ENCODE measurements at regions not wholly inside any gene's neighbourhood (a gene's known extent, or its start where the extent isn't known, plus 50 kb on each side); places are given as distances from the start of the nearest gene placed in this dataset.
A peak's percentile ranks its signal among the peaks of the same experiment; 100 is the strongest.

GRCh38 chr7:46637793-46638735 is 717.0 kb upstream of the IGFBP3 start:
- Histone ChIP-seq H3K4me3 (ENCODE audit: extremely low read depth in 1 of 4, insufficient read depth in 2 of 4, low read depth in 3 of 4, low read length in 4 of 4) (no peak overlapping the region), H3K14ac (ENCODE audit: insufficient read length) (no peak overlapping the region), H3K23ac (ENCODE audit: insufficient read length) (no peak overlapping the region), H3K56ac (replicated peaks; ENCODE audit: insufficient read length, low read depth, low read length) (no peak overlapping the region), H3K18ac (ENCODE audit: extremely low read depth, low read length) (no peak overlapping the region), H3K79me1 (ENCODE audit: low read depth, low read length) (no peaks in the 10 kb centered on the region), H2AFZ (ENCODE audit: low read length) (no peak overlapping the region), H4K20me1 (replicated peaks in 1 of 2; ENCODE audit: control insufficient read depth in 1 of 2, insufficient read depth in 2 of 2, low read length in 2 of 2) (no peaks in the 10 kb centered on the region), H3K9me3 (ENCODE audit: insufficient read depth in 2 of 2, low read depth in 1 of 2, low read length in 1 of 2) (no peaks in the 10 kb centered on the region), H3K36me3 (ENCODE audit: control insufficient read depth in 2 of 4, insufficient read depth in 4 of 4, low read length in 3 of 4) (no peaks in the 10 kb centered on the region), H3K9ac (replicated peaks in 1 of 4; ENCODE audit: extremely low read depth in 1 of 4, low read depth in 3 of 4, low read length in 3 of 4) (no peak overlapping the region), H3K79me2 (ENCODE audit: control insufficient read depth in 1 of 2, insufficient read depth in 2 of 2, low read length in 2 of 2) (no peaks in the 10 kb centered on the region), H4K91ac (replicated peaks; ENCODE audit: insufficient read length, low read length) (peak overlapping the region; percentile 13), H2AK5ac (ENCODE audit: low read depth, low read length) (no peak overlapping the region), H2BK5ac (ENCODE audit: low read depth, low read length) (no peak overlapping the region), H2BK120ac (replicated peaks; ENCODE audit: low read depth, low read length) (no peak overlapping the region), H3K23me2 (ENCODE audit: low read depth, low read length) (no peaks in the 10 kb centered on the region), H3K27me3 (replicated peaks in 1 of 4; ENCODE audit: control insufficient read depth in 3 of 4, extremely low read depth in 1 of 4, insufficient read depth in 3 of 4, low read length in 3 of 4) (no peaks in the 10 kb centered on the region), H3K4ac (replicated peaks; ENCODE audit: insufficient read length, low read depth, low read length) (no peak overlapping the region), H4K5ac (ENCODE audit: insufficient read length, low read depth, low read length) (no peak overlapping the region), H4K8ac (ENCODE audit: extremely low read depth, insufficient read depth, low read length) (no peak overlapping the region), H2BK20ac (ENCODE audit: low read length) (no peak overlapping the region), H2BK12ac (ENCODE audit: low read depth, low read length) (no peak overlapping the region), H3K4me2 (ENCODE audit: insufficient read depth in 1 of 2, low read depth in 2 of 2, low read length in 2 of 2) (no peak overlapping the region), H3K4me1 (replicated peaks in 1 of 4; ENCODE audit: control insufficient read depth in 3 of 4, insufficient read depth in 4 of 4, low read length in 3 of 4) (0 out of 7 replicates have a peak, but pooled peaks cover 0 to 2% (median 0%) of the 10 kb centered on the region in 4 experiments), H2BK15ac (ENCODE audit: low read length) (no peak overlapping the region), H3K27ac (ENCODE audit: low read depth, low read length) (no peak overlapping the region)
- TF ChIP-seq RAD21 (IDR thresholded peaks at IDR 0.05 in 1 of 2, conservative IDR thresholded peaks at IDR 0.05 in 1 of 2; ENCODE audit: low read depth in 2 of 2, low read length in 2 of 2) (no peak), SRF (IDR thresholded peaks at IDR 0.05; ENCODE audit: low read depth, low read length) (no peak), CHD1 (IDR thresholded peaks at IDR 0.05; ENCODE audit: low read depth, low read length) (no peak), TBP (IDR thresholded peaks at IDR 0.05; ENCODE audit: low read depth, low read length) (no peak), KDM4A (IDR thresholded peaks at IDR 0.05; ENCODE audit: low read depth, low read length, severe bottlenecking) (no peak), GTF2F1 (IDR thresholded peaks at IDR 0.05; ENCODE audit: borderline replicate concordance, low read depth, low read length) (no peak), EZH2 (IDR thresholded peaks at IDR 0.05; ENCODE audit: low read depth, low read length, severe bottlenecking) (no peak), CTCF (IDR thresholded peaks at IDR 0.05; ENCODE audit: control extremely low read depth in 1 of 3, insufficient read depth in 1 of 3, low read depth in 1 of 3, low read length in 3 of 3) (no peak)
- DNase-seq (ENCODE audit: low read depth in 1 of 2, low spot score in 2 of 2) (no peak), FAIRE-seq (no peak)
- ChIA-PET POLR2A (ENCODE audit: partially characterized antibody) (no interaction called here), CTCF (ENCODE audit: partially characterized antibody) (interaction anchor here (0.8 to 1.0 kb wide), 3 partner anchors 11 to 128 kb away, joined by 3 read pairs; no protein-coding TSS in a partner anchor)
- WGBS, 2 experiments (ENCODE audit: extremely low coverage in 1 of 2, insufficient coverage in 1 of 2, insufficient read length in 1 of 2, insufficient replicate concordance in 2 of 2, low coverage in 1 of 2, low lambda C conversion rate in 2 of 2, missing lambda C conversion rate in 1 of 2) = 87% methylated on average over 12 of the region's 12 CpGs; no CpG with 5 or more reads in 1 of the 2 experiments

Measured in H1 (cell line).